ENCODE measurements at regions not wholly inside any gene's neighbourhood (a gene's known extent, or its start where the extent isn't known, plus 50 kb on each side); places are given as distances from the start of the nearest gene placed in this dataset.

- TF ChIP-seq, protein P1, sequence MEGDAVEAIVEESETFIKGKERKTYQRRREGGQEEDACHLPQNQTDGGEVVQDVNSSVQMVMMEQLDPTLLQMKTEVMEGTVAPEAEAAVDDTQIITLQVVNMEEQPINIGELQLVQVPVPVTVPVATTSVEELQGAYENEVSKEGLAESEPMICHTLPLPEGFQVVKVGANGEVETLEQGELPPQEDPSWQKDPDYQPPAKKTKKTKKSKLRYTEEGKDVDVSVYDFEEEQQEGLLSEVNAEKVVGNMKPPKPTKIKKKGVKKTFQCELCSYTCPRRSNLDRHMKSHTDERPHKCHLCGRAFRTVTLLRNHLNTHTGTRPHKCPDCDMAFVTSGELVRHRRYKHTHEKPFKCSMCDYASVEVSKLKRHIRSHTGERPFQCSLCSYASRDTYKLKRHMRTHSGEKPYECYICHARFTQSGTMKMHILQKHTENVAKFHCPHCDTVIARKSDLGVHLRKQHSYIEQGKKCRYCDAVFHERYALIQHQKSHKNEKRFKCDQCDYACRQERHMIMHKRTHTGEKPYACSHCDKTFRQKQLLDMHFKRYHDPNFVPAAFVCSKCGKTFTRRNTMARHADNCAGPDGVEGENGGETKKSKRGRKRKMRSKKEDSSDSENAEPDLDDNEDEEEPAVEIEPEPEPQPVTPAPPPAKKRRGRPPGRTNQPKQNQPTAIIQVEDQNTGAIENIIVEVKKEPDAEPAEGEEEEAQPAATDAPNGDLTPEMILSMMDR (IDR thresholded peaks at IDR 0.05): no peak
- no peak for TF ChIP-seq POLR2A (IDR thresholded peaks at IDR 0.05)
Observed at GRCh38 chr9:80197661-80198060, 625.9 kb downstream of the TLE4 start.
